Hepatocyte (in vitro differentiated cells): ENCODE measurements at regions not wholly inside any gene's neighbourhood (a gene's known extent, or its start where the extent isn't known, plus 50 kb on each side); places are given as distances from the start of the nearest gene placed in this dataset.

ENCODE experiments used
- EZH2 ChIP-seq: fragments of 200-600 bp; sonication (generic); IDR thresholded peaks from 2 replicates; pipeline ENCODE4 v1.6.1; 2016; ENCODE audit warnings: antibody characterized with exemption, mild to moderate bottlenecking, borderline replicate concordance
- TF ChIP-seq, protein P1 (sequence below): fragments of 200-600 bp; sonication (generic); IDR thresholded peaks from 2 replicates; pipeline ENCODE4 v1.5.1; 2016; ENCODE audit warnings: antibody characterized with exemption, mild to moderate bottlenecking; ENCODE audit not compliant: poor library complexity

DNA sequence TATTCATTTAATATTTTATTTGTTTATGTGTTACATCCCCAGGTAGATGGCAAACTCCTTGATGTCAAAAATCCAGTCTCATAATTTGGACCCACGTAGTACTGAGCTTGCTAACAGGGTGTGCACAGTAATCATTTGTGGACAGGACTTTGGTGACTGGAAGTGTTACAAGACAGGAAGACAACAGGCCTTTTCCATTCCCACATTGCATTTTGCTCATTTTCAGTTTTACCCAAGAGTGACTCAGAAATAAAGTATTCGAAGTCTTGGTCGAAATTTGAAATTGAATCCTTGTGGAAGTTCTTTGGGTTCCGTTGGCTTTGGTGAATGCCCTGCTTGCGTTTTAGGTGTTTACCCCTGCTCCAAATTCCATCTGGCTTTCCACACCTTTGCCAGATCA, 63.0 kb upstream of the THBS2 start:
- TF ChIP-seq, protein P1, sequence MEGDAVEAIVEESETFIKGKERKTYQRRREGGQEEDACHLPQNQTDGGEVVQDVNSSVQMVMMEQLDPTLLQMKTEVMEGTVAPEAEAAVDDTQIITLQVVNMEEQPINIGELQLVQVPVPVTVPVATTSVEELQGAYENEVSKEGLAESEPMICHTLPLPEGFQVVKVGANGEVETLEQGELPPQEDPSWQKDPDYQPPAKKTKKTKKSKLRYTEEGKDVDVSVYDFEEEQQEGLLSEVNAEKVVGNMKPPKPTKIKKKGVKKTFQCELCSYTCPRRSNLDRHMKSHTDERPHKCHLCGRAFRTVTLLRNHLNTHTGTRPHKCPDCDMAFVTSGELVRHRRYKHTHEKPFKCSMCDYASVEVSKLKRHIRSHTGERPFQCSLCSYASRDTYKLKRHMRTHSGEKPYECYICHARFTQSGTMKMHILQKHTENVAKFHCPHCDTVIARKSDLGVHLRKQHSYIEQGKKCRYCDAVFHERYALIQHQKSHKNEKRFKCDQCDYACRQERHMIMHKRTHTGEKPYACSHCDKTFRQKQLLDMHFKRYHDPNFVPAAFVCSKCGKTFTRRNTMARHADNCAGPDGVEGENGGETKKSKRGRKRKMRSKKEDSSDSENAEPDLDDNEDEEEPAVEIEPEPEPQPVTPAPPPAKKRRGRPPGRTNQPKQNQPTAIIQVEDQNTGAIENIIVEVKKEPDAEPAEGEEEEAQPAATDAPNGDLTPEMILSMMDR = no peak
- TF ChIP-seq EZH2 = no peak
